GM12875 (cell line): ENCODE measurements at regions not wholly inside any gene's neighbourhood (a gene's known extent, or its start where the extent isn't known, plus 50 kb on each side); places are given as distances from the start of the nearest gene placed in this dataset.

Source experiments
- H3K4me3 ChIP-seq: one replicate; pipeline ENCODE4 v1.5.1; 2011; ENCODE audit warnings: low read depth, low read length, control low read depth
- CTCF ChIP-seq: IDR thresholded peaks from 2 replicates; pipeline ENCODE4 v1.5.1; 2011; ENCODE audit warnings: low read depth, mild to moderate bottlenecking, control low read depth, inconsistent platforms, low read length, moderate library complexity, borderline replicate concordance; ENCODE audit not compliant: insufficient read depth

- TF ChIP-seq CTCF: no peak
- H3K4me3 ChIP-seq: no peak overlapping the region
Observed at GRCh38 chr4:58507079-58507478, 1396.9 kb upstream of the IGFBP7 start.

- TF ChIP-seq CTCF: no peak
- no peak overlapping the region for H3K4me3 ChIP-seq
Observed at GRCh38 chr4:58502839-58503238, 1392.7 kb upstream of the IGFBP7 start.

- TF ChIP-seq CTCF: no peak
- H3K4me3 ChIP-seq: no peak overlapping the region
Observed at GRCh38 chr4:58499182-58499581, 1389.0 kb upstream of the IGFBP7 start.

- no peak for TF ChIP-seq CTCF
- H3K4me3 ChIP-seq: no peak overlapping the region
Observed at GRCh38 chr4:58491620-58492019, 1381.4 kb upstream of the IGFBP7 start.

GRCh38 chr4:58477950-58478349, 1367.8 kb upstream of the IGFBP7 start:
- H3K4me3 ChIP-seq: no peak overlapping the region
- TF ChIP-seq CTCF: no peak

- TF ChIP-seq CTCF: no peak
- no peak overlapping the region for H3K4me3 ChIP-seq
Observed at GRCh38 chr4:58477513-58477912, 1367.3 kb upstream of the IGFBP7 start.

- no peak for TF ChIP-seq CTCF
Observed at GRCh38 chr4:58475097-58475496, 1364.9 kb upstream of the IGFBP7 start.

More at GRCh38 chr4:58475097-58475496, 1364.9 kb upstream of the IGFBP7 start:
- no peak overlapping the region for H3K4me3 ChIP-seq
